GM13977 (cell line): ENCODE measurements at regions not wholly inside any gene's neighbourhood (a gene's known extent, or its start where the extent isn't known, plus 50 kb on each side); places are given as distances from the start of the nearest gene placed in this dataset.

Experiments
- DNase-seq: peaks from one replicate; pipeline ENCODE4 v3.0.0; 2012; ENCODE audit warnings: low spot score
- in situ Hi-C: fragments of 300-500 bp; cut with MboI; formaldehyde crosslinking; loops from one replicate; pipeline ENCODE4 v1.12.0; 2022; ENCODE audit warnings: low sequenced_read_pairs, low pct_unique_long_range_greater_than_20kb, mixed read lengths, inconsistent platforms; ENCODE audit not compliant: unreplicated experiment
- TF ChIP-seq, protein P1 (sequence below): IDR thresholded peaks from 2 replicates; pipeline ENCODE4 v1.5.1; 2012; ENCODE audit warnings: mild to moderate bottlenecking, control low read depth; ENCODE audit not compliant: insufficient read depth; ENCODE audit errors: extremely low read depth, missing control alignments

DNA sequence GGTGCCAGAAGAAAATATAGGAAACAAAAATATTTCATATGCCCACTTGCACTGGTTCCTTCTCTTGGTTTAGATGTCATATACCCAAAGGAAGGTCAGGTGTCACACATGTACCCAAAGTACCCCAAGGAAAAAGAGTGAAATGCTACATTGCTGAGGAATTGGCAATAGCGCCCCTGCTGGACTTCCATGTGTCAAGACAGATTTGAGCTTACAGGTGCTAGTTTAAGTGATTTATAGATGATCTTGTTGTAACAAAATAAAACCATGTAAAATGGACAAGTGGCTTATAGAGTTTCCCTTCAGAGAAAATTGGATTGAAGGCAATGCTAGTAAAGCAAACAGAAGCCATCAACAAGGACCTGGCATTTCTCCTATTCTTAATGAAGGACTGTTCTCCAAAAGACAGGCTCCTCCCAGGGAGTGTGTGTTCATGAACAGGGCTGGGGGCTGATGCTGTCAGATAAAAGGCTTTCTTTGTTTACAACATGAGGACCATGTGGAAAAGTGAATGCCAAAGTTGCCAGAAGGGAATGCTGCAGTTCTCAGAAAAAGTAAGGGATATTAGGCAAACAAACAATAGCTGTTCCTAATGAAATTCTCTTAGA, 64.3 kb upstream of the PAK5 start:
- in situ Hi-C loops = loop anchor here (25.0 kb wide), 1 partner anchor 491 kb away; no protein-coding TSS in a partner anchor
- DNase-seq = no peak
- TF ChIP-seq, protein P1, sequence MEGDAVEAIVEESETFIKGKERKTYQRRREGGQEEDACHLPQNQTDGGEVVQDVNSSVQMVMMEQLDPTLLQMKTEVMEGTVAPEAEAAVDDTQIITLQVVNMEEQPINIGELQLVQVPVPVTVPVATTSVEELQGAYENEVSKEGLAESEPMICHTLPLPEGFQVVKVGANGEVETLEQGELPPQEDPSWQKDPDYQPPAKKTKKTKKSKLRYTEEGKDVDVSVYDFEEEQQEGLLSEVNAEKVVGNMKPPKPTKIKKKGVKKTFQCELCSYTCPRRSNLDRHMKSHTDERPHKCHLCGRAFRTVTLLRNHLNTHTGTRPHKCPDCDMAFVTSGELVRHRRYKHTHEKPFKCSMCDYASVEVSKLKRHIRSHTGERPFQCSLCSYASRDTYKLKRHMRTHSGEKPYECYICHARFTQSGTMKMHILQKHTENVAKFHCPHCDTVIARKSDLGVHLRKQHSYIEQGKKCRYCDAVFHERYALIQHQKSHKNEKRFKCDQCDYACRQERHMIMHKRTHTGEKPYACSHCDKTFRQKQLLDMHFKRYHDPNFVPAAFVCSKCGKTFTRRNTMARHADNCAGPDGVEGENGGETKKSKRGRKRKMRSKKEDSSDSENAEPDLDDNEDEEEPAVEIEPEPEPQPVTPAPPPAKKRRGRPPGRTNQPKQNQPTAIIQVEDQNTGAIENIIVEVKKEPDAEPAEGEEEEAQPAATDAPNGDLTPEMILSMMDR = peak; percentile 50

DNA sequence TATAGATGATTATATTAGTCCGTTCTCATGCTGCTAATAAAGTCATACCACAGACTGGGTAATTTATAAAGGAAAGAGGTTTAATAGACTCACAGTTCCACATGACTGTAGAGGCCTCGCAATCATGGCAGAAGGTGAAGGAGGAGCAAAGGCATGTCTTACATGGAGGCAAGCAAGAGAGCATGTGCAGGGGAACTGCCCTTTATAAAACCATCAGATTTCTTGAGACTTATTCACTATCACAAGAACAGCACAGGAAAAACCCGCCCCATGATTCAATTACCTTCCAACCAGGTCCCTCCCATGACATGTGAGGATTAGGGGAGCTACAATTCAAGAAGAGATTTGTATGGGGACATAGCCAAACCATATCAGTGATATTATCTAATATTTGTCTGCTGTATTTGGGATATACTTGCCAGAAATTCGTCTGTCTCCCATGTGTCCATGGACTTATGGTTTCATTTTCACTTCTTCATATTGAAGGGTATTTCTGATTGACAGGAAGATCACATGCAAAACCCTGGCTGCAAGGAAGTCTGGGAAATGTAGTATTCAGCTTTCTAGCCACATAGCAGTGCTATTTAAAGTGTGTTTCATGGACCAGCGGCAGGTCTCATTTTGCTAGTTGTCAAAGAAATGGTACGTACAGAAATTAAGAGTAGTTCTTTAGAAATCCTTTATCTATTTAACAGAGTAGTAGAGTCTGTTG, 50.5 kb upstream of the PAK5 start:
- TF ChIP-seq, protein P1 = no peak
- in situ Hi-C loops = no loop called here
- peak; percentile 7 for DNase-seq
